Mammary epithelial cell (primary cell): ENCODE measurements at regions not wholly inside any gene's neighbourhood (a gene's known extent, or its start where the extent isn't known, plus 50 kb on each side); places are given as distances from the start of the nearest gene placed in this dataset.

ENCODE experiments used
- EZH2 ChIP-seq: IDR thresholded peaks from 2 replicates; pipeline ENCODE4 v1.6.1; 2012; ENCODE audit warnings: low read length, inconsistent platforms, borderline replicate concordance
- TF ChIP-seq, protein P1 (sequence below), 2 donors: IDR thresholded peaks in 1 of 2; conservative IDR thresholded peaks in 1 of 2; 2 replicates each; pipeline ENCODE4 v1.5.1; 2011 to 2012; ENCODE audit warnings: inconsistent platforms in 2 of 2, low read length in 2 of 2, mild to moderate bottlenecking in 2 of 2, control low read depth in 1 of 2, low read depth in 1 of 2; ENCODE audit not compliant: insufficient read depth in 1 of 2; ENCODE audit errors: extremely low read depth in 1 of 2

GRCh38 chr14:54335569-54336155 is 61.1 kb upstream of the CDKN3 start:
- TF ChIP-seq, protein P1, sequence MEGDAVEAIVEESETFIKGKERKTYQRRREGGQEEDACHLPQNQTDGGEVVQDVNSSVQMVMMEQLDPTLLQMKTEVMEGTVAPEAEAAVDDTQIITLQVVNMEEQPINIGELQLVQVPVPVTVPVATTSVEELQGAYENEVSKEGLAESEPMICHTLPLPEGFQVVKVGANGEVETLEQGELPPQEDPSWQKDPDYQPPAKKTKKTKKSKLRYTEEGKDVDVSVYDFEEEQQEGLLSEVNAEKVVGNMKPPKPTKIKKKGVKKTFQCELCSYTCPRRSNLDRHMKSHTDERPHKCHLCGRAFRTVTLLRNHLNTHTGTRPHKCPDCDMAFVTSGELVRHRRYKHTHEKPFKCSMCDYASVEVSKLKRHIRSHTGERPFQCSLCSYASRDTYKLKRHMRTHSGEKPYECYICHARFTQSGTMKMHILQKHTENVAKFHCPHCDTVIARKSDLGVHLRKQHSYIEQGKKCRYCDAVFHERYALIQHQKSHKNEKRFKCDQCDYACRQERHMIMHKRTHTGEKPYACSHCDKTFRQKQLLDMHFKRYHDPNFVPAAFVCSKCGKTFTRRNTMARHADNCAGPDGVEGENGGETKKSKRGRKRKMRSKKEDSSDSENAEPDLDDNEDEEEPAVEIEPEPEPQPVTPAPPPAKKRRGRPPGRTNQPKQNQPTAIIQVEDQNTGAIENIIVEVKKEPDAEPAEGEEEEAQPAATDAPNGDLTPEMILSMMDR (conservative IDR thresholded peaks at IDR 0.05 in 1 of 2, IDR thresholded peaks at IDR 0.05 in 1 of 2; ENCODE audit: extremely low read depth in 1 of 2, insufficient read depth in 1 of 2, low read depth in 1 of 2, low read length in 2 of 2): no peak
- no peak for TF ChIP-seq EZH2
